Peyer's patch (tissue), 4 donors: ENCODE measurements at regions not wholly inside any gene's neighbourhood (a gene's known extent, or its start where the extent isn't known, plus 50 kb on each side); places are given as distances from the start of the nearest gene placed in this dataset.
"Not testable (repeated sequence)": the region's sequence is repeated elsewhere in the genome, so short reads cannot be mapped to it uniquely, and the experiment has no call there.

Experiments used
- DNase-seq, 3 donors: peaks; one replicate each; pipeline ENCODE4 v3.0.0-alpha.2; 2017 to 2019
- H3K27ac ChIP-seq, 4 donors: fragments of 200-600 bp; sonication (generic); one replicate each; pipeline ENCODE4 v1.5.1; 2016 to 2019
- H3K27me3 ChIP-seq, 2 donors: fragments of 200-600 bp; sonication (generic); one replicate each; pipeline ENCODE4 v1.5.1; 2019
- H3K36me3 ChIP-seq, 3 donors: fragments of 200-600 bp; sonication (generic); one replicate each; pipeline ENCODE4 v1.5.1; 2016 to 2019
- H3K4me1 ChIP-seq, 4 donors: fragments of 200-600 bp; sonication (generic); one replicate each; pipeline ENCODE4 v1.5.1; 2016 to 2019
- H3K4me3 ChIP-seq, 4 donors: fragments of 200-600 bp; sonication (generic); 1 replicate in 3 of 4; 2 replicates in 1 of 4; pipeline ENCODE4 v1.5.1; 2016 to 2019; ENCODE audit warnings: mild to moderate bottlenecking in 1 of 4
- H3K9me3 ChIP-seq, 4 donors: fragments of 200-600 bp; sonication (generic); one replicate each; pipeline ENCODE4 v1.5.1; 2016 to 2019; ENCODE audit warnings: mild to moderate bottlenecking in 1 of 4
- CTCF ChIP-seq, 6 experiments: fragments of 450-650 bp in 4 of 6; fragments of 200-600 bp in 2 of 6; sonication (generic) in 1 of 6; IDR thresholded peaks; one replicate each; pipeline ENCODE4 v1.5.1; 2017 to 2019; ENCODE audit warnings: antibody characterized with exemption in 6 of 6, mild to moderate bottlenecking in 3 of 6, moderate library complexity in 1 of 6
- POLR2A ChIP-seq, 2 donors: fragments of 450-650 bp; IDR thresholded peaks; one replicate each; pipeline ENCODE4 v1.5.1; 2017; ENCODE audit warnings: antibody characterized with exemption in 2 of 2, mild to moderate bottlenecking in 2 of 2, moderate library complexity in 2 of 2

DNA sequence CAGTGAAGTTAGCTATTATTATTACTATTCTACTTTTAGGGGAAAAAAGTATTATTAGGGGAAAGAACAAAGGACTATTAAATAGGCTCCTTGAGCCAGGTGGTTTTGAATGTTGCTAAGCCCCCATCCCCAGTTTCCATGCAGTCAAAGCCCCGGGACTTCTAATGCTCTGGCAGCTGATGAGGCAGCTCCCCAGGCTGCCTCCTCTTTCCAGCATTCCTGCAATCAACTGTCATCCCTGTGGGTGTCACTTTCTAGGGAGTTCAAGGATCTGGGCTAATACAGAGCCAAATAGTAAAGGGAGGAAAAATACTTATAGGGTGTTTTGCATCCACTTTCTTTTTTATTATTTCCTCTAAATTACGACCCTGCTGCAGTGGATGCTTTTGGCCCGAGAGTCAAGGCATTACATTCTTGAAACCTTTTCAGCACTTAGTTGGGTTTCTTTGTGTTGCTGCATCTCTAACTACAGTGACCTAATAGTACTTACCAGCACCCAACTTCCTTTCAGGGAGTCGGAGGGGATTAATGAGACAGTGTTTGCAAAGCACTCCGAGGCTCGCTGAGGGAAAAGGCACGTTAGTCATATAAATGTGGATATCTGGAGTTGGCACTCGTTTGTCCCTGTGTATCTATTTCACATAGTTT is 303.9 kb upstream of the MAP3K7 start:
- no peaks in the 10 kb centered on the region for H3K4me1 ChIP-seq
- no peaks in the 10 kb centered on the region for H3K27me3 ChIP-seq
- no peak overlapping the region for H3K4me3 ChIP-seq
- no peak for DNase-seq
- no peaks in the 10 kb centered on the region for H3K36me3 ChIP-seq
- TF ChIP-seq POLR2A (IDR thresholded peaks at IDR 0.05) (no peak), CTCF (IDR thresholded peaks at IDR 0.05) (no peak)
- no peaks in the 10 kb centered on the region for H3K9me3 ChIP-seq
- no peak overlapping the region for H3K27ac ChIP-seq

- Histone ChIP-seq H3K9me3 (no peaks in the 10 kb centered on the region), H3K27ac (no peak overlapping the region), H3K36me3 (no peaks in the 10 kb centered on the region), H3K4me3 (no peak overlapping the region), H3K27me3 (no peaks in the 10 kb centered on the region), H3K4me1 (no peaks in the 10 kb centered on the region)
- no peak for TF ChIP-seq POLR2A (IDR thresholded peaks at IDR 0.05)
- TF ChIP-seq CTCF (IDR thresholded peaks at IDR 0.05) = no peak
- no peak for DNase-seq
Measured at GRCh38 chr6:90887764-90888163, 300.9 kb upstream of the MAP3K7 start.

GRCh38 chr6:90885611-90886056 is 298.8 kb upstream of the MAP3K7 start:
- no peaks in the 10 kb centered on the region for H3K36me3 ChIP-seq
- H3K27ac ChIP-seq = no peak overlapping the region
- no peaks in the 10 kb centered on the region for H3K27me3 ChIP-seq
- no peaks in the 10 kb centered on the region for H3K9me3 ChIP-seq
- no peaks in the 10 kb centered on the region for H3K4me1 ChIP-seq
- no peak for DNase-seq
- TF ChIP-seq POLR2A (IDR thresholded peaks at IDR 0.05) (no peak), CTCF (IDR thresholded peaks at IDR 0.05) (no peak)
- H3K4me3 ChIP-seq = no peak overlapping the region

DNA sequence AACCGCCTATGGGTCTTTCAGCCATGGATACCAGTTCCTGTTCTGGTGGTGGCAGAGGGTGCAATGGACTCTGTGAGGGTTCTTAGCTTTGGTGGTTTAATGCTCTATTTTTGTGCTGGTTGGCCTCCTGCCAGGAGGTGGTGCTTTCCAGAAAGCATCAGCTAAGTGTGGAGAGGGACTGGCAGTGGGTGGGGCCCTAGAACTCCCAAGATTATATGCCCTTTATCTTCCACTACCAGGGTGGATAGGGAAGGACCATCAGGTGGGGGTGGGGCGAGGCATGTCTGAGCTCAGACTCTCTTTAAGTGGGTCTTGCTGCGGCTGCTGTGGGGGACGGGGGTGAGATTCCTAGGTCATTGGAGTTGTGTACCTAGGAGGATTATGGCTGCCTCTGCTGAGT is 298.3 kb upstream of the MAP3K7 start:
- not testable (repeated sequence) for H3K27me3 ChIP-seq, H3K27ac ChIP-seq, H3K9me3 ChIP-seq, H3K4me3 ChIP-seq, DNase-seq, H3K36me3 ChIP-seq, H3K4me1 ChIP-seq

DNA sequence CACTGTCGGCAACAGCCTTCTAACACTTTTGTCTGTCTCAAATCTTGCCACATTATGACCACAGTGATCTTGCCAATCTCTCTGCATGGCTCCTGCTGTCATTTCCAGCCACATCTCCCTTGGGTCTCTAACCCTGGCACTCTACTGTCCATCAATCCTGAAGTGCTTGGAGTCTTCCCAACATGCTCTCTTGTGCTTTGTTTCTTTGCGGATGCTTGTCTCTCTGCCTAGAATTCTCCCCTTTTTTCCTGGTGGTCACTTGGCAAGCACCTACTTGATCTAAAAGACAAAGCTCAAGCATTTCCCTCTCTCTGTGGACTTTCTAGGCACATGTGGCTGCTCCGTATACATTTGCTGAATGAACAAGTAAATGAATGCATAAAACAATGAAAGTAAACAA is 290.7 kb upstream of the MAP3K7 start:
- H3K9me3 ChIP-seq = no peaks in the 10 kb centered on the region
- no peak overlapping the region for H3K27ac ChIP-seq
- H3K4me1 ChIP-seq = no peaks in the 10 kb centered on the region
- H3K36me3 ChIP-seq = no peaks in the 10 kb centered on the region
- TF ChIP-seq POLR2A (IDR thresholded peaks at IDR 0.05) (no peak), CTCF (IDR thresholded peaks at IDR 0.05) (no peak)
- no peaks in the 10 kb centered on the region for H3K27me3 ChIP-seq
- no peak overlapping the region for H3K4me3 ChIP-seq
- DNase-seq = no peak

- Histone ChIP-seq H3K9me3 (no peaks in the 10 kb centered on the region), H3K27ac (no peak overlapping the region), H3K4me1 (no peaks in the 10 kb centered on the region), H3K36me3 (no peaks in the 10 kb centered on the region), H3K27me3 (no peaks in the 10 kb centered on the region), H3K4me3 (no peak overlapping the region)
- no peak for DNase-seq
- TF ChIP-seq CTCF (IDR thresholded peaks at IDR 0.05) (no peak), POLR2A (IDR thresholded peaks at IDR 0.05) (no peak)
Measured at GRCh38 chr6:90874931-90875330, 288.1 kb upstream of the MAP3K7 start.
